ENCODE measurements at regions not wholly inside any gene's neighbourhood (a gene's known extent, or its start where the extent isn't known, plus 50 kb on each side); places are given as distances from the start of the nearest gene placed in this dataset.

DNA sequence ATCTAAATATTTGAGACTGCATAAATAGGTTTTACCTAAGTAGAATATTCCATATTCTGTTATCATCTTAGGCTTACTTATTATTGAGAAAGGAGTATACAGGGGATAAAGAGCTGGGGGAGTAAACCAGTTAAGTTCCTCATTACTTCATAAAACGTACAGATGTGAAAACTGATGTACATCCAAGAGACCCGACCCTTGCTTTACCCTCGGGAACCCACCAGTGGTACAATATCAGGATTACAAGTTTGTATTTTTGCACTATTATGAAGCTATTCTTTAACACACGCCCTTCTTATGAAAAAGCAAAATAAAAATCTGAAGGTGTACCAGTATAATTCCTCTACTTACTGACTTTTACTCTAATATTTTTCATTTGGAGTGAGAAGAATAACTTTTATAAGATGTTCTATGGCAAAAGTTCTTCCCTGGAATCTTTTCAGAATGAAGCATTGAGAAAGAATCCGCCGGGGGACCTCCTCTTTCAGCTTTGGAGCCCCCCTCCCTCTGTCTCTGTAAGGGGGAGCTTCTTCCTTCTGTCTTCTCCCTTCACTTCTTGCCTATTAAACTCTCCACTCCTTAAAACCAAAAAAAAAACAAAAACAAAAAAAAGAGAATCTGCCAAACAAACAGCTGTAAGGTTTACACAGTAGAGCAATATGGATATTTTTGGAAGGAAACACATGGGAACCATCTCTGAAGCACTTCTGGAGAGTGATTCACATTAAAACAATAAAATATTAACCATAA lies 550.0 kb downstream of the TNS3 start:
- TF ChIP-seq, protein P1, sequence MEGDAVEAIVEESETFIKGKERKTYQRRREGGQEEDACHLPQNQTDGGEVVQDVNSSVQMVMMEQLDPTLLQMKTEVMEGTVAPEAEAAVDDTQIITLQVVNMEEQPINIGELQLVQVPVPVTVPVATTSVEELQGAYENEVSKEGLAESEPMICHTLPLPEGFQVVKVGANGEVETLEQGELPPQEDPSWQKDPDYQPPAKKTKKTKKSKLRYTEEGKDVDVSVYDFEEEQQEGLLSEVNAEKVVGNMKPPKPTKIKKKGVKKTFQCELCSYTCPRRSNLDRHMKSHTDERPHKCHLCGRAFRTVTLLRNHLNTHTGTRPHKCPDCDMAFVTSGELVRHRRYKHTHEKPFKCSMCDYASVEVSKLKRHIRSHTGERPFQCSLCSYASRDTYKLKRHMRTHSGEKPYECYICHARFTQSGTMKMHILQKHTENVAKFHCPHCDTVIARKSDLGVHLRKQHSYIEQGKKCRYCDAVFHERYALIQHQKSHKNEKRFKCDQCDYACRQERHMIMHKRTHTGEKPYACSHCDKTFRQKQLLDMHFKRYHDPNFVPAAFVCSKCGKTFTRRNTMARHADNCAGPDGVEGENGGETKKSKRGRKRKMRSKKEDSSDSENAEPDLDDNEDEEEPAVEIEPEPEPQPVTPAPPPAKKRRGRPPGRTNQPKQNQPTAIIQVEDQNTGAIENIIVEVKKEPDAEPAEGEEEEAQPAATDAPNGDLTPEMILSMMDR (IDR thresholded peaks at IDR 0.05; ENCODE audit: poor library complexity, severe bottlenecking), result no peak
- Histone ChIP-seq H3K36me3 (ENCODE audit: low read depth) (no peaks in the 10 kb centered on the region), H3K4me1 (ENCODE audit: insufficient read depth, poor library complexity, severe bottlenecking) (no peaks in the 10 kb centered on the region), H3K27me3 (ENCODE audit: insufficient read depth, poor library complexity, severe bottlenecking) (no peaks in the 10 kb centered on the region), H3K9me3 (ENCODE audit: severe bottlenecking) (no peaks in the 10 kb centered on the region), H3K27ac (ENCODE audit: poor library complexity, severe bottlenecking) (no peak overlapping the region), H3K4me3 (ENCODE audit: severe bottlenecking) (no peak overlapping the region)
- ATAC-seq (ENCODE audit: low read depth) (no peak), DNase-seq (ENCODE audit: low spot score) (no peak)

DNA sequence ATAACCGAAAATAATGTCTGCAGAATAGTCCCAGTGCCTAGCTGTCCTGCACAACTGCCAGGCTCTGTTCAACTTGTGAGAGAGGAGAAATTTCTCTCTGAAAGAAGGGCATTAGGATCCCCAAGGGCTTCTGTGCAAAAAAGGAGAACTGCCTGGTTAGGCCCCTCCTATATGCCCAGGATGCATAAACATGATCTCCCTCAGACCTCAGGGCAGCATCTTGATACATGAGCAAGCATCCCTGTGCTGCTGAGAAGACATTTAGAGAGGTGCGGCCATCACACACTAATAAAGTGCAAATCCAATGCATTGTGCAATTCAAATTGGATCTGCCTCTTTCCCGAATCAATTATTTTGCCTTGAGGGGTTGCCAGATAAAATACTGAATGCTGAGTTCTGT lies 553.6 kb downstream of the TNS3 start:
- TF ChIP-seq, protein P1 (IDR thresholded peaks at IDR 0.05; ENCODE audit: poor library complexity, severe bottlenecking), result no peak
- DNase-seq (ENCODE audit: low spot score) (no peak), ATAC-seq (ENCODE audit: low read depth) (no peak)
- Histone ChIP-seq H3K9me3 (ENCODE audit: severe bottlenecking) (no peaks in the 10 kb centered on the region), H3K36me3 (ENCODE audit: low read depth) (no peaks in the 10 kb centered on the region), H3K4me3 (ENCODE audit: severe bottlenecking) (no peak overlapping the region), H3K27ac (ENCODE audit: poor library complexity, severe bottlenecking) (no peak overlapping the region), H3K4me1 (ENCODE audit: insufficient read depth, poor library complexity, severe bottlenecking) (no peaks in the 10 kb centered on the region), H3K27me3 (ENCODE audit: insufficient read depth, poor library complexity, severe bottlenecking) (no peaks in the 10 kb centered on the region)

DNA sequence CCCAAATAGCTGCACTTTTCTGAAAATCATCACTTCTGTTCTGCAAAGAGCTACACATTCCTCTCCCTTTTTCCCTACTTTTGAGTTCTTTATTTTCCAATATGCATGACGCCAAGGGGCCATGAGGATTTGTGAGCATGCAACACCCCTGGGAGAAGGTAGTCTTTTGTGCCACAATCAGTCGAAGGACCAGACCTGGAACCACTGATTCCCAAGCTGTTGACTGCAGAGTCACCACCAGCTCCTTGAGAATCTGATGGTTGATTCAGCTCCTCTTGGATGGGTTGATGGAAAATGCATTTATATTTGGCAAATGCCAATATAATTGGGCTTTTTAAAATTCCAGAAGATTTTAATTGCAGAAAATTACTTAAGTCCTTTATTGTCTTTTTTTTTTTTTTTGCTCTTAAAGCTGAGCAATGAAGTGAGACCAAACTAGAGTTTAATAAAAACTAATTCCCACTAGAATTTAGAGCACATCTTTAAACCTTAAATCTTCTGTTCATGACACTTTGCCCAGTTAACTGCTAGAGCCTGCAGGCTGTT lies 554.1 kb downstream of the TNS3 start:
- Histone ChIP-seq H3K4me3 (ENCODE audit: severe bottlenecking) (no peak overlapping the region), H3K27ac (ENCODE audit: poor library complexity, severe bottlenecking) (no peak overlapping the region), H3K27me3 (ENCODE audit: insufficient read depth, poor library complexity, severe bottlenecking) (no peaks in the 10 kb centered on the region), H3K9me3 (ENCODE audit: severe bottlenecking) (no peaks in the 10 kb centered on the region), H3K4me1 (ENCODE audit: insufficient read depth, poor library complexity, severe bottlenecking) (no peaks in the 10 kb centered on the region), H3K36me3 (ENCODE audit: low read depth) (no peaks in the 10 kb centered on the region)
- no peak for DNase-seq (ENCODE audit: low spot score)
- TF ChIP-seq, protein P1 (IDR thresholded peaks at IDR 0.05; ENCODE audit: poor library complexity, severe bottlenecking), result no peak
- ATAC-seq (ENCODE audit: low read depth), result no peak

DNA sequence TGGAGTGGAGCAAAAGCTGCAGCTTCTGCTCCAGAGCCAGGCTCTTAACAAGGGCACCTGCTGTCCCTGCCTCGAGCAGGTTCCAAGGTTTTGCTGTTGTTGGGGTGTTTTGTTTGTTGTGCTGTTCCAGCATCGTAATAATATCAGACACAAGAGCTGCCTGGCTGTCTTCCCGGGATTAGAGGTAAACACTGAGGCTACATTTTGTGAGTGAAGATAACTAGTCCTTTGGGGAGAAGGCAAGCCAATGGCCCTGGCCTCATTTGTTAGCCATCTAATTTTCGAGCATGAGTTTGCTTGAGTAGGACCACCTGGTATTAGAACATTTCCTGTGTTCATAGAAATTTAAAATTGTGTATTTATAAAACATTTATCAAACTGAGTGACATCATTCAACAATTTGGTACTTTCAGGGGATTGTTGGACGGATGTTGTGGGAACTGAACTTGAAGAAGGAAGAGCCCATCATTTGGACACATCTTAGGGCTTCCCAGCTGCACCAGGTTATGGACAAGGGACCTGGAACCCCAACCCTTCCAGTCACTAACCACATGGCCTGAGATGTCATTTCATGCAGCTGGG lies 555.0 kb downstream of the TNS3 start:
- TF ChIP-seq, protein P1 (IDR thresholded peaks at IDR 0.05; ENCODE audit: poor library complexity, severe bottlenecking), result no peak
- no peak overlapping the region for H3K4me3 ChIP-seq (ENCODE audit: severe bottlenecking)
- no peaks in the 10 kb centered on the region for H3K36me3 ChIP-seq (ENCODE audit: low read depth)
- no peaks in the 10 kb centered on the region for H3K9me3 ChIP-seq (ENCODE audit: severe bottlenecking)
- no peaks in the 10 kb centered on the region for H3K4me1 ChIP-seq (ENCODE audit: insufficient read depth, poor library complexity, severe bottlenecking)
- no peaks in the 10 kb centered on the region for H3K27me3 ChIP-seq (ENCODE audit: insufficient read depth, poor library complexity, severe bottlenecking)
- DNase-seq (ENCODE audit: low spot score) (no peak), ATAC-seq (ENCODE audit: low read depth) (no peak)
- H3K27ac ChIP-seq (ENCODE audit: poor library complexity, severe bottlenecking), result no peak overlapping the region

- TF ChIP-seq, protein P1 (IDR thresholded peaks at IDR 0.05; ENCODE audit: poor library complexity, severe bottlenecking), result no peak
- Histone ChIP-seq H3K4me3 (ENCODE audit: severe bottlenecking) (no peak overlapping the region), H3K27me3 (ENCODE audit: insufficient read depth, poor library complexity, severe bottlenecking) (no peaks in the 10 kb centered on the region), H3K27ac (ENCODE audit: poor library complexity, severe bottlenecking) (no peak overlapping the region), H3K36me3 (ENCODE audit: low read depth) (no peaks in the 10 kb centered on the region), H3K4me1 (ENCODE audit: insufficient read depth, poor library complexity, severe bottlenecking) (no peaks in the 10 kb centered on the region), H3K9me3 (ENCODE audit: severe bottlenecking) (no peaks in the 10 kb centered on the region)
- ATAC-seq (ENCODE audit: low read depth) (no peak), DNase-seq (ENCODE audit: low spot score) (no peak)
Observed at GRCh38 chr7:47024991-47025390, 556.9 kb downstream of the TNS3 start.
